ENCODE measurements at regions not wholly inside any gene's neighbourhood (a gene's known extent, or its start where the extent isn't known, plus 50 kb on each side); places are given as distances from the start of the nearest gene placed in this dataset.

GRCh38 chr5:8363138-8363537 lies 494.2 kb downstream of the MTRR start:
- H3K9me3 Mint-ChIP-seq = no peaks in the 10 kb centered on the region
- H3K4me1 Mint-ChIP-seq (ENCODE audit: low read depth) = no peaks in the 10 kb centered on the region
- no peaks in the 10 kb centered on the region for H3K36me3 Mint-ChIP-seq (ENCODE audit: low read depth)
- no peak for DNase-seq
- H3K27me3 Mint-ChIP-seq = no peaks in the 10 kb centered on the region
- no peak overlapping the region for H3K4me3 Mint-ChIP-seq
- no peak overlapping the region for H3K27ac Mint-ChIP-seq

DNA sequence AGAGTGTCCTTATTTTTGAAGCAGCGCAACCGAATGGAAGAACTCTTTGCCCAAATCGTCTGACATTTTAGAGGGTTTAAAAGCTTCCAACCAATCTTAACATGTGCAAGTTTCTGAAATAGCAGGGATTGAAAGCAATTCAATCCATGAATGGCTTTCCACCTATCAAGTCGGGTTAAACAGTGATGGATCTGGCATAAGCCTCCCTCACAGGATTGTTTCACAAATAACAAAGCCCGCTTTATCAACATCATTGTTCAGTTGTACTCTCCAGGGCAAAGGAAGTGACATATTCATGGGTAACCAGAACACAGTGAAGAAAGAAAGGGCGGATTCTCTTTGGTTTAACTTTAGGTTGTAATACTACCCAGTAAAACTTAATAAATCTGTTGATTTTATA lies 497.3 kb downstream of the MTRR start:
- H3K4me3 Mint-ChIP-seq = no peak overlapping the region
- no peak for DNase-seq
- H3K27ac Mint-ChIP-seq = no peak overlapping the region
- H3K27me3 Mint-ChIP-seq = no peaks in the 10 kb centered on the region
- no peaks in the 10 kb centered on the region for H3K9me3 Mint-ChIP-seq
- H3K36me3 Mint-ChIP-seq (ENCODE audit: low read depth) = no peaks in the 10 kb centered on the region
- H3K4me1 Mint-ChIP-seq (ENCODE audit: low read depth) = no peaks in the 10 kb centered on the region

- Mint-ChIP-seq H3K27ac (no peak overlapping the region), H3K36me3 (ENCODE audit: low read depth) (no peaks in the 10 kb centered on the region), H3K27me3 (no peaks in the 10 kb centered on the region), H3K9me3 (peaks cover 5% of the 10 kb centered on the region), H3K4me3 (no peak overlapping the region), H3K4me1 (ENCODE audit: low read depth) (no peaks in the 10 kb centered on the region)
- DNase-seq = no peak
These were observed 507.5 kb downstream of the MTRR start for GRCh38 chr5:8376478-8376877.

GRCh38 chr5:8381972-8382371 lies 513.0 kb downstream of the MTRR start:
- Mint-ChIP-seq H3K27me3 (no peaks in the 10 kb centered on the region), H3K4me1 (ENCODE audit: low read depth) (no peaks in the 10 kb centered on the region), H3K27ac (no peak overlapping the region), H3K36me3 (ENCODE audit: low read depth) (no peaks in the 10 kb centered on the region), H3K9me3 (peaks cover 2% of the 10 kb centered on the region), H3K4me3 (no peak overlapping the region)
- no peak for DNase-seq

GRCh38 chr5:8382456-8382855 lies 513.5 kb downstream of the MTRR start:
- DNase-seq = no peak
- H3K4me3 Mint-ChIP-seq = no peak overlapping the region
- H3K27me3 Mint-ChIP-seq = no peaks in the 10 kb centered on the region
- H3K4me1 Mint-ChIP-seq (ENCODE audit: low read depth) = no peaks in the 10 kb centered on the region
- H3K27ac Mint-ChIP-seq = no peak overlapping the region
- H3K36me3 Mint-ChIP-seq (ENCODE audit: low read depth) = no peaks in the 10 kb centered on the region
- H3K9me3 Mint-ChIP-seq = peaks cover 2% of the 10 kb centered on the region

DNA sequence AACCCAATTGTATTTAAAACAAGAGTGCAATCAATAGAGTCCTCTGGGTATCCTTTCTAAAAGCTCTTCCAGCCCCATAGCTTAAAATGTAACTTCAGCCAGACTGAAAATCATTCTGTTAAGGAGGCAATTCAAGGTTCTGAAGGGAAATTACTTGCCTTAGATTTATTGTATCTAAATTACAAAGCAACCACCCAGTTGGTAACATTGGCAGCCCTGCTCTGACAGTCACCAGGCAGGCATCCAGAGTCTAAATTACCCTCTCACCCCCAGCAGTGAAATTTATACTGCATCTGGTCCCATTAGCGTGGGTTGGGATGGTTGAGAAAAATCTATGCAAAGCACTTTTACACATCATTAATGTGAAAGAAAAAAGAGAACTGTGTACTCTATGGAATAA lies 514.7 kb downstream of the MTRR start:
- Mint-ChIP-seq H3K27ac (no peak overlapping the region), H3K4me1 (ENCODE audit: low read depth) (no peaks in the 10 kb centered on the region), H3K36me3 (ENCODE audit: low read depth) (no peaks in the 10 kb centered on the region), H3K9me3 (no peaks in the 10 kb centered on the region), H3K4me3 (no peak overlapping the region), H3K27me3 (no peaks in the 10 kb centered on the region)
- no peak for DNase-seq

GRCh38 chr5:8386719-8387288 lies 517.9 kb downstream of the MTRR start:
- Mint-ChIP-seq H3K4me1 (ENCODE audit: low read depth) (no peaks in the 10 kb centered on the region), H3K4me3 (no peak overlapping the region), H3K27me3 (no peaks in the 10 kb centered on the region), H3K27ac (no peak overlapping the region), H3K9me3 (peaks cover 6% of the 10 kb centered on the region), H3K36me3 (ENCODE audit: low read depth) (no peaks in the 10 kb centered on the region)
- DNase-seq = no peak

DNA sequence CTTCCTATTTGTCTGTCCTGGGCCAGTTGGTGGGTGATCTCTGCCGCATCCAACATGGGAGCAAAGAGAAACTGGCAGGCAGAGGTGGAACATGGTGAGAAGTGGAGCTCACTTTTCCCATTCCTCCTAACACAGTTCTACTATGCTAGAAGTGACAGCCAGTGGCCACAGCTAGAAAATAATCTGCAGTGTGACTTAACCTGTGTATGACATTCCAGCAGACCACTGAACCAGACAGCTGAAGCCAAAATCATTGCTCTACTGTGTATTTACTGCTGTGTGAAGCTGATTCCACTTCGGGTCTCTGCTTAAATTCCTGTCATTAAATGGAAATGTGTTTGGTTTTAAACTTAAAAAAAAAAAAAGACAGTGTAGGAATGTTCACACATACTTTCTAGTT lies 523.0 kb downstream of the MTRR start:
- DNase-seq = no peak
- Mint-ChIP-seq H3K9me3 (peaks cover 6% of the 10 kb centered on the region), H3K4me3 (no peak overlapping the region), H3K27ac (no peak overlapping the region), H3K4me1 (ENCODE audit: low read depth) (no peaks in the 10 kb centered on the region), H3K27me3 (no peaks in the 10 kb centered on the region), H3K36me3 (ENCODE audit: low read depth) (no peaks in the 10 kb centered on the region)

- Mint-ChIP-seq H3K4me3 (no peak overlapping the region), H3K36me3 (ENCODE audit: low read depth) (no peaks in the 10 kb centered on the region), H3K9me3 (peaks cover 6% of the 10 kb centered on the region), H3K27ac (no peak overlapping the region), H3K4me1 (ENCODE audit: low read depth) (no peaks in the 10 kb centered on the region), H3K27me3 (no peaks in the 10 kb centered on the region)
- no peak for DNase-seq
These were observed 524.3 kb downstream of the MTRR start for GRCh38 chr5:8393240-8393639.

- Mint-ChIP-seq H3K27me3 (no peaks in the 10 kb centered on the region), H3K4me3 (no peak overlapping the region), H3K36me3 (ENCODE audit: low read depth) (no peaks in the 10 kb centered on the region), H3K4me1 (ENCODE audit: low read depth) (no peaks in the 10 kb centered on the region), H3K27ac (no peak overlapping the region), H3K9me3 (peaks cover 2% of the 10 kb centered on the region)
- DNase-seq = no peak
These were observed 526.0 kb downstream of the MTRR start for GRCh38 chr5:8394965-8395364.

- Mint-ChIP-seq H3K27ac (no peak overlapping the region), H3K4me3 (no peak overlapping the region), H3K27me3 (no peaks in the 10 kb centered on the region), H3K9me3 (no peaks in the 10 kb centered on the region), H3K4me1 (ENCODE audit: low read depth) (no peaks in the 10 kb centered on the region), H3K36me3 (ENCODE audit: low read depth) (no peaks in the 10 kb centered on the region)
- no peak for DNase-seq
These were observed 527.3 kb downstream of the MTRR start for GRCh38 chr5:8396246-8396645.

- no peak for DNase-seq
- Mint-ChIP-seq H3K27ac (no peak overlapping the region), H3K36me3 (ENCODE audit: low read depth) (no peaks in the 10 kb centered on the region), H3K27me3 (peaks cover under 1% of the 10 kb centered on the region), H3K4me3 (no peak overlapping the region), H3K9me3 (peaks cover 2% of the 10 kb centered on the region), H3K4me1 (ENCODE audit: low read depth) (no peaks in the 10 kb centered on the region)
These were observed 527.8 kb downstream of the MTRR start for GRCh38 chr5:8396756-8397155.

DNA sequence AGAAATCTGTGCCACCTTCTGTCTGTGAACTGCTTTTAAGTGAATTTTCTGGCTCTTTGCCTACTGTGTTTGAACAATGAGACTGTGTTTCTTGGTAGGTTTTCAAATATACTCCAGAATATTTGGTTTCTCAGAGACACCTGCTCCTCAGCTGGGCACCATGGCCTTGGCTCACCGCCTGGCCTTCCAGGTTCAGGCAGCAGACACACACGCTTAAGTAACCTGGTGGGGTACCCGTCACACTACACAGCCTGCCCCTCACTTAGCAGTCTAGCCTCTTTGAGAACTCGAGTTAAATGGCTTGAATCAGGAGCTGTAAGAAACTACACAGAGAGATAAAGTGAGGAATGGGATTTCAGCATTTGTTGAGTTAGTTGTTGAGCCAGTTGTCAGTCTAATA lies 530.5 kb downstream of the MTRR start:
- Mint-ChIP-seq H3K9me3 (peaks cover 2% of the 10 kb centered on the region), H3K27me3 (peaks cover 3% of the 10 kb centered on the region), H3K27ac (no peak overlapping the region), H3K4me1 (ENCODE audit: low read depth) (no peaks in the 10 kb centered on the region), H3K4me3 (no peak overlapping the region), H3K36me3 (ENCODE audit: low read depth) (no peaks in the 10 kb centered on the region)
- DNase-seq = no peak

DNA sequence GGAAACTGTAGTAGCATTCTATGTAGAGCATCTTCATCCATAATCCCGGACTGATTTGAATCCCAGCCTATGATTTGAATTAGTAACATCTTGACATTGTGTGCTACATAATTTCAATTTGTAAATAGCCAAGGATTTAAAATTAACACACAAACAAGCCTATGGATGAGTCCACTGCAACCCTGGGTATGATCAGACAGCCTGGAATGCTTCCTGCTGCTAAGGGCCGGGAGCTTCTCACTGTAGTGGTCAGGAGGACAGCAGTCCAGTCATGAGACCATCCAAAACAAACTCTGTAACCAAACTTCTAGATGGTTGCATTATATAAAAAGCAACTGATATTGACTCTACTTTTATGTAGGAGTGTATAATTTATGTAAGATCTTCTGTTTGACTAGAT lies 539.3 kb downstream of the MTRR start:
- no peak overlapping the region for H3K4me3 Mint-ChIP-seq
- H3K27ac Mint-ChIP-seq = no peak overlapping the region
- no peaks in the 10 kb centered on the region for H3K36me3 Mint-ChIP-seq (ENCODE audit: low read depth)
- no peaks in the 10 kb centered on the region for H3K4me1 Mint-ChIP-seq (ENCODE audit: low read depth)
- peaks cover 5% of the 10 kb centered on the region for H3K9me3 Mint-ChIP-seq
- no peaks in the 10 kb centered on the region for H3K27me3 Mint-ChIP-seq
- DNase-seq = no peak

GRCh38 chr5:8410618-8411017 lies 541.7 kb downstream of the MTRR start:
- Mint-ChIP-seq H3K4me1 (ENCODE audit: low read depth) (no peaks in the 10 kb centered on the region), H3K27ac (no peak overlapping the region), H3K9me3 (peaks cover 6% of the 10 kb centered on the region), H3K4me3 (no peak overlapping the region), H3K27me3 (no peaks in the 10 kb centered on the region), H3K36me3 (ENCODE audit: low read depth) (no peaks in the 10 kb centered on the region)
- DNase-seq = no peak

DNA sequence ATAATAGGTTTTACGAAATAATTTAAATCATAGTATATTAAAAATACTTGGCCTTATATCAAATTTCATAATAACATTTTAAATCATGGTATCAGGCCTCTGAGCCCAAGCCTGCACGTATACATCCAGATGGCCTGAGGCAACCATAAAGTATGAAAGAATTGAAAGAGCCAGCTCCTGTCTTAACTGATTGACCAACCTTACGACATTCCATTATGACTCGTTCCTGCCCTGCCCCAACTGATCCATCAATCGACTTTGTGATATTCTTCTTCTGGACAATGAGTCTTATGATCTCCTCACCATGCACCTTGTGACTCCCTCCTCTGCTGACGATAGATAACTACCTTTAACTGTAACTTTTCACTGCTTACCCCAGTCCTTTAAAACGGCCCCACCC lies 545.0 kb downstream of the MTRR start:
- Mint-ChIP-seq H3K9me3 (peaks cover 2% of the 10 kb centered on the region), H3K27ac (no peak overlapping the region), H3K4me1 (ENCODE audit: low read depth) (no peaks in the 10 kb centered on the region), H3K4me3 (no peak overlapping the region), H3K27me3 (no peaks in the 10 kb centered on the region), H3K36me3 (ENCODE audit: low read depth) (no peaks in the 10 kb centered on the region)
- DNase-seq = no peak
